Gastroesophageal sphincter (tissue), 3 donors: ENCODE measurements at regions not wholly inside any gene's neighbourhood (a gene's known extent, or its start where the extent isn't known, plus 50 kb on each side); places are given as distances from the start of the nearest gene placed in this dataset.

Source experiments
- EP300 ChIP-seq: sonication (generic); formaldehyde crosslinking; IDR thresholded peaks from one replicate; pipeline ENCODE4 v1.6.1; 2017; ENCODE audit warnings: antibody characterized with exemption, mild to moderate bottlenecking
- POLR2A ChIP-seq, 2 donors: fragments of 450-650 bp; IDR thresholded peaks; one replicate each; pipeline ENCODE4 v1.6.1; 2017; ENCODE audit warnings: antibody characterized with exemption in 2 of 2, mild to moderate bottlenecking in 2 of 2, moderate library complexity in 1 of 2
- POLR2AphosphoS5 ChIP-seq: sonication (generic); formaldehyde crosslinking; IDR thresholded peaks from one replicate; pipeline ENCODE4 v1.6.1; 2017; ENCODE audit warnings: antibody characterized with exemption
- TF ChIP-seq, protein P1 (sequence below), 4 experiments: fragments of 200-600 bp in 2 of 4; fragments of 450-650 bp in 2 of 4; sonication (generic) in 1 of 4; IDR thresholded peaks; one replicate each; pipeline ENCODE4 v1.5.1; 2017 to 2019; ENCODE audit warnings: antibody characterized with exemption in 4 of 4, mild to moderate bottlenecking in 2 of 4, moderate library complexity in 2 of 4

GRCh38 chr2:42924418-42924886, 132.1 kb upstream of the HAAO start:
- TF ChIP-seq, protein P1, sequence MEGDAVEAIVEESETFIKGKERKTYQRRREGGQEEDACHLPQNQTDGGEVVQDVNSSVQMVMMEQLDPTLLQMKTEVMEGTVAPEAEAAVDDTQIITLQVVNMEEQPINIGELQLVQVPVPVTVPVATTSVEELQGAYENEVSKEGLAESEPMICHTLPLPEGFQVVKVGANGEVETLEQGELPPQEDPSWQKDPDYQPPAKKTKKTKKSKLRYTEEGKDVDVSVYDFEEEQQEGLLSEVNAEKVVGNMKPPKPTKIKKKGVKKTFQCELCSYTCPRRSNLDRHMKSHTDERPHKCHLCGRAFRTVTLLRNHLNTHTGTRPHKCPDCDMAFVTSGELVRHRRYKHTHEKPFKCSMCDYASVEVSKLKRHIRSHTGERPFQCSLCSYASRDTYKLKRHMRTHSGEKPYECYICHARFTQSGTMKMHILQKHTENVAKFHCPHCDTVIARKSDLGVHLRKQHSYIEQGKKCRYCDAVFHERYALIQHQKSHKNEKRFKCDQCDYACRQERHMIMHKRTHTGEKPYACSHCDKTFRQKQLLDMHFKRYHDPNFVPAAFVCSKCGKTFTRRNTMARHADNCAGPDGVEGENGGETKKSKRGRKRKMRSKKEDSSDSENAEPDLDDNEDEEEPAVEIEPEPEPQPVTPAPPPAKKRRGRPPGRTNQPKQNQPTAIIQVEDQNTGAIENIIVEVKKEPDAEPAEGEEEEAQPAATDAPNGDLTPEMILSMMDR (IDR thresholded peaks at IDR 0.05) = no peak
- TF ChIP-seq POLR2A (IDR thresholded peaks at IDR 0.05) (no peak), POLR2AphosphoS5 (peak; percentile 44), EP300 (no peak)
